Loucy (cell line): ENCODE measurements at regions not wholly inside any gene's neighbourhood (a gene's known extent, or its start where the extent isn't known, plus 50 kb on each side); places are given as distances from the start of the nearest gene placed in this dataset.

Experiments used
- H2AFZ ChIP-seq: fragments of 200-600 bp; sonication (generic); 2 replicates; pipeline ENCODE4 v1.6.0; 2016; ENCODE audit warnings: antibody characterized with exemption, mild to moderate bottlenecking, low read length, moderate library complexity
- H3F3A ChIP-seq: fragments of 200-600 bp; 2 replicates; pipeline ENCODE4 v1.6.0; 2016; ENCODE audit warnings: antibody characterized with exemption, low read depth, mild to moderate bottlenecking
- H3K27me3 ChIP-seq: fragments of 200-600 bp; sonication (generic); 2 replicates; pipeline ENCODE4 v1.6.1; 2014; ENCODE audit warnings: low read length, mild to moderate bottlenecking; ENCODE audit not compliant: insufficient read depth, poor library complexity, severe bottlenecking
- H3K36me3 ChIP-seq: fragments of 200-600 bp; sonication (generic); 2 replicates; pipeline ENCODE4 v1.6.1; 2016; ENCODE audit warnings: low read length; ENCODE audit not compliant: insufficient read depth
- H3K4me1 ChIP-seq: fragments of 200-600 bp; sonication (generic); 2 replicates; pipeline ENCODE4 v1.5.1; 2014; ENCODE audit warnings: low read length, mild to moderate bottlenecking; ENCODE audit not compliant: insufficient read depth, poor library complexity, severe bottlenecking
- H3K4me2 ChIP-seq: fragments of 200-600 bp; sonication (generic); 2 replicates; pipeline ENCODE4 v1.6.0; 2014; ENCODE audit warnings: antibody characterized with exemption, low read length, low read depth, mild to moderate bottlenecking; ENCODE audit not compliant: poor library complexity, severe bottlenecking
- H3K4me3 ChIP-seq: fragments of 200-600 bp; sonication (generic); 2 replicates; pipeline ENCODE4 v1.5.1; 2014; ENCODE audit warnings: low read length, mild to moderate bottlenecking, mixed read lengths; ENCODE audit not compliant: poor library complexity, severe bottlenecking
- H3K79me2 ChIP-seq: fragments of 200-600 bp; sonication (generic); 2 replicates; pipeline ENCODE4 v1.6.1; 2014; ENCODE audit warnings: low read length; ENCODE audit not compliant: insufficient read depth
- H3K9ac ChIP-seq: fragments of 200-600 bp; sonication (generic); 2 replicates; pipeline ENCODE4 v1.6.0; 2014; ENCODE audit warnings: mild to moderate bottlenecking, low read depth, low read length, moderate library complexity; ENCODE audit not compliant: poor library complexity, severe bottlenecking
- H3K9me2 ChIP-seq: fragments of 200-600 bp; sonication (generic); replicated peaks from 2 replicates; pipeline ENCODE4 v1.6.1; 2016; ENCODE audit warnings: low read depth, low read length, mixed read lengths
- H3K9me3 ChIP-seq: fragments of 200-600 bp; sonication (generic); 2 replicates; pipeline ENCODE4 v1.6.1; 2014; ENCODE audit warnings: mild to moderate bottlenecking, antibody characterized with exemption, low read length, low read depth; ENCODE audit not compliant: insufficient read depth
- H4K20me1 ChIP-seq: fragments of 200-600 bp; sonication (generic); 2 replicates; pipeline ENCODE4 v1.6.0; 2014; ENCODE audit warnings: antibody characterized with exemption, low read length, mild to moderate bottlenecking; ENCODE audit not compliant: insufficient read depth, poor library complexity, severe bottlenecking
- EZH2phosphoT487 ChIP-seq: fragments of 200-600 bp; IDR thresholded peaks from 2 replicates; pipeline ENCODE4 v1.6.1; 2018; ENCODE audit warnings: antibody characterized with exemption, mild to moderate bottlenecking, moderate library complexity, borderline replicate concordance
- TF ChIP-seq, protein P1 (sequence below): fragments of 200-600 bp; sonication (generic); conservative IDR thresholded peaks from 2 replicates; pipeline ENCODE4 v1.5.1; 2014; ENCODE audit warnings: mild to moderate bottlenecking, antibody characterized with exemption, low read length

DNA sequence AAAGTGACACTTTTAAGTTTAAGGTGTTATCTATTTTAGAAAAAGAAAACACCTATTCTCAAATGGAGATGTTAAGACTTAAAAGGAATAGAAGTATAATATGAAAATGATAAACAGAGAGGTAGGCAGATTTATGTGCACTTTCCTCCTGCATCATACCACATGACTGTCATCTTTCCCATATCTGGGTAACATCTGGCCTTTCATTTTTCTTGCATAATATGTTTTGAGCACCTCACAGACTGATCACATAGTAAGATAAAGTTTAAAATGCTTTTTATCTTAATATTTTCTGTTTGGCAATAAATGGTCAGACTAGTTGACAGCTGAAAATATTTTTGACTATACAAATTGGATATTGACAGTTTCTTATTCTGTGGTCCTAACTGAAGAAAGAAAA lies 1852.1 kb upstream of the PIK3C3 start:
- H3K9ac ChIP-seq: no peak overlapping the region
- no peaks in the 10 kb centered on the region for H3K79me2 ChIP-seq
- no peaks in the 10 kb centered on the region for H4K20me1 ChIP-seq
- TF ChIP-seq, protein P1, sequence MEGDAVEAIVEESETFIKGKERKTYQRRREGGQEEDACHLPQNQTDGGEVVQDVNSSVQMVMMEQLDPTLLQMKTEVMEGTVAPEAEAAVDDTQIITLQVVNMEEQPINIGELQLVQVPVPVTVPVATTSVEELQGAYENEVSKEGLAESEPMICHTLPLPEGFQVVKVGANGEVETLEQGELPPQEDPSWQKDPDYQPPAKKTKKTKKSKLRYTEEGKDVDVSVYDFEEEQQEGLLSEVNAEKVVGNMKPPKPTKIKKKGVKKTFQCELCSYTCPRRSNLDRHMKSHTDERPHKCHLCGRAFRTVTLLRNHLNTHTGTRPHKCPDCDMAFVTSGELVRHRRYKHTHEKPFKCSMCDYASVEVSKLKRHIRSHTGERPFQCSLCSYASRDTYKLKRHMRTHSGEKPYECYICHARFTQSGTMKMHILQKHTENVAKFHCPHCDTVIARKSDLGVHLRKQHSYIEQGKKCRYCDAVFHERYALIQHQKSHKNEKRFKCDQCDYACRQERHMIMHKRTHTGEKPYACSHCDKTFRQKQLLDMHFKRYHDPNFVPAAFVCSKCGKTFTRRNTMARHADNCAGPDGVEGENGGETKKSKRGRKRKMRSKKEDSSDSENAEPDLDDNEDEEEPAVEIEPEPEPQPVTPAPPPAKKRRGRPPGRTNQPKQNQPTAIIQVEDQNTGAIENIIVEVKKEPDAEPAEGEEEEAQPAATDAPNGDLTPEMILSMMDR: no peak
- no peak for TF ChIP-seq EZH2phosphoT487
- H3K9me3 ChIP-seq: no peaks in the 10 kb centered on the region
- H3K4me1 ChIP-seq: no peaks in the 10 kb centered on the region
- no peaks in the 10 kb centered on the region for H3K36me3 ChIP-seq
- no peaks in the 10 kb centered on the region for H3F3A ChIP-seq
- no peaks in the 10 kb centered on the region for H3K27me3 ChIP-seq
- H3K4me2 ChIP-seq: no peak overlapping the region
- H3K9me2 ChIP-seq: no peaks in the 10 kb centered on the region
- no peak overlapping the region for H3K4me3 ChIP-seq
- H2AFZ ChIP-seq: no peak overlapping the region

DNA sequence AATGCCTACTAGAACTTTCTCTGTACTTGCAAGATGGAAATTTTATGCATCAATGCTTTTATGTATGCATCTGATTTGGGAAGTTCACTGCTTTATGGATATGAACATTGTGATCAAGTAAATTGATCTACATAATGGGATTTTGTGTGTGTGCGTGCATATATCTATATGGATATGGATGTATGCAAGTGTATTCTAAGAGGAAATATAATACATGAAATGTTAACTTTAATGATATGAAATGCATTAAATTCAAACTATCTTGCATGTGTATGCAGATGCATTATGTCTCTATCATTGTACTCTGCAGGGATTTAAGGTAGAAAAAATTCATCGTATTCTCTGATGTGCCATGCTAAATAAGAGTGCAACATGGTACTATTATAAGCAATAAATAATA lies 1855.4 kb upstream of the PIK3C3 start:
- Histone ChIP-seq H3K9ac (no peak overlapping the region), H3K79me2 (no peaks in the 10 kb centered on the region), H3F3A (no peaks in the 10 kb centered on the region), H4K20me1 (no peaks in the 10 kb centered on the region), H3K4me2 (no peak overlapping the region), H3K36me3 (no peaks in the 10 kb centered on the region), H3K4me1 (no peaks in the 10 kb centered on the region), H2AFZ (no peak overlapping the region), H3K9me3 (no peaks in the 10 kb centered on the region), H3K27me3 (no peaks in the 10 kb centered on the region), H3K9me2 (no peaks in the 10 kb centered on the region), H3K4me3 (no peak overlapping the region)
- TF ChIP-seq EZH2phosphoT487: no peak
- TF ChIP-seq, protein P1: no peak

DNA sequence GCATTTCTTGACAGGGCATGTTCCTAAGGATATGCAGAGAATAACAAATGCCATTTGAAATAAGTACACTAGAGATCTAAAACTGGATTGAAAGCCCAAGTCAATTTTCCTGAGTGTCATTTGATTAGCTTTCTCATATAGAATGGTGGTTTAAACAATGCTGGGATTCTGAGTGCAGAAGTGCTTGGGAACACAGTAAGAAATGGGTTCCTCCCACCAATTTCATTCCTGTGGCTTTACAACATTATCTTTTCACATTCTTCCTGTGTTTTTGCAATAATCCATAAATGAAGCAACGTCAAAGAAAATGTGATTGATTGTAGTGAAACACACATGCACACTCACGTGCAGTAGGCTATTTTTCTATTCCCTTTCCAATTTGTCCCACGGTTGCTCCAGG lies 1858.4 kb upstream of the PIK3C3 start:
- Histone ChIP-seq H3K36me3 (no peaks in the 10 kb centered on the region), H3K79me2 (no peaks in the 10 kb centered on the region), H3K4me2 (no peak overlapping the region), H3K9ac (no peak overlapping the region), H3K27me3 (no peaks in the 10 kb centered on the region), H3K4me1 (no peaks in the 10 kb centered on the region), H3K9me3 (no peaks in the 10 kb centered on the region), H3K9me2 (no peaks in the 10 kb centered on the region), H2AFZ (no peak overlapping the region), H3K4me3 (no peak overlapping the region), H4K20me1 (no peaks in the 10 kb centered on the region), H3F3A (no peaks in the 10 kb centered on the region)
- TF ChIP-seq, protein P1: no peak
- TF ChIP-seq EZH2phosphoT487: no peak
